ENCODE measurements at regions not wholly inside any gene's neighbourhood (a gene's known extent, or its start where the extent isn't known, plus 50 kb on each side); places are given as distances from the start of the nearest gene placed in this dataset.
"Not testable (repeated sequence)": the region's sequence is repeated elsewhere in the genome, so short reads cannot be mapped to it uniquely, and the experiment has no call there.

GRCh38 chr6:119423996-119424395 is 74.4 kb upstream of the MAN1A1 start:
- DNase-seq = no peak

- not testable (repeated sequence) for DNase-seq
Observed at GRCh38 chr6:119418084-119418483, 68.5 kb upstream of the MAN1A1 start.

- DNase-seq = no peak
Observed at GRCh38 chr6:119407156-119407555, 57.6 kb upstream of the MAN1A1 start.

DNA sequence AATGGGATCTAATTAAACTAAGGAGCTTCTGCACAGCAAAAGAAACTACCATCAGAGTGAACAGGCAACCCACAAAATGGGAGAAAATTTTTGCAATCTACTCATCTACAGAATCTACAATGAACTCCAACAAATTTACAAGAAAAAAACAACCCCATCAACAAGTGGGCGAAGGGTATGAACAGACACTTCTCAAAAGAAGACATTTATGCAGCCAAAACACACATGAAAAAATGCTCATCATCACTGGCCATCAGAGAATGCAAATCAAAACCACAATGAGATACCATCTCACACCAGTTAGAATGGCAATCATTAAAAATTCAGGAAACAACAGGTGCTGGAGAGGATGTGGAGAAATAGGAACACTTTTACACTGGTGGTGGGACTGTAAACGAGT is 55.6 kb upstream of the MAN1A1 start:
- DNase-seq = not testable (repeated sequence)

Data from fibroblast of skin of right biceps (primary cell).